Thyroid gland (tissue), 4 donors: ENCODE measurements at regions not wholly inside any gene's neighbourhood (a gene's known extent, or its start where the extent isn't known, plus 50 kb on each side); places are given as distances from the start of the nearest gene placed in this dataset.
"Not testable (repeated sequence)": the region's sequence is repeated elsewhere in the genome, so short reads cannot be mapped to it uniquely, and the experiment has no call there.

Experiments
- DNase-seq, 2 donors: peaks; one replicate each; pipeline ENCODE4 v3.0.0-alpha.2; 2019
- H3K27ac ChIP-seq, 3 donors: fragments of 200-600 bp; sonication (generic); 1 replicate in 2 of 3; 2 replicates in 1 of 3; pipeline ENCODE4 v1.5.1; 2016 to 2019; ENCODE audit warnings: mild to moderate bottlenecking in 1 of 3, moderate library complexity in 1 of 3
- H3K27me3 ChIP-seq: fragments of 200-600 bp; sonication (generic); one replicate; pipeline ENCODE4 v1.5.1; 2019
- H3K36me3 ChIP-seq, 2 donors: fragments of 200-600 bp; sonication (generic); one replicate each; pipeline ENCODE4 v1.5.1; 2016 to 2019
- H3K4me1 ChIP-seq, 2 donors: fragments of 200-600 bp; sonication (generic); one replicate each; pipeline ENCODE4 v1.5.1; 2017 to 2019
- H3K4me3 ChIP-seq, 3 donors: fragments of 200-600 bp; sonication (generic); replicated peaks in 1 of 3; 1 replicate in 2 of 3; 2 replicates in 1 of 3; pipeline ENCODE4 v1.5.1; 2016; ENCODE audit warnings: mild to moderate bottlenecking in 1 of 3
- H3K9me3 ChIP-seq: fragments of 200-600 bp; sonication (generic); one replicate; pipeline ENCODE4 v1.5.1; 2017
- CTCF ChIP-seq, 6 experiments: fragments of 200-600 bp in 3 of 6; fragments of 450-650 bp in 3 of 6; sonication (generic) in 3 of 6; IDR thresholded peaks; one replicate each; pipeline ENCODE4 v1.5.1; 2016 to 2019; ENCODE audit warnings: antibody characterized with exemption in 6 of 6, mild to moderate bottlenecking in 2 of 6, inconsistent platforms in 1 of 6, moderate library complexity in 1 of 6
- POLR2A ChIP-seq, 2 donors: fragments of 450-650 bp; IDR thresholded peaks; one replicate each; pipeline ENCODE4 v1.6.1; 2017; ENCODE audit warnings: antibody characterized with exemption in 2 of 2, mild to moderate bottlenecking in 2 of 2, moderate library complexity in 1 of 2
- WGBS, 2 donors: methylation state at CpG; one replicate each; pipeline ENCODE4 v1.1.5; 2017; 5-methylcytosine and 5-hydroxymethylcytosine counted together
- intact Hi-C: fragments of 100-400 bp; cut with DNase I; formaldehyde crosslinking; loops from one replicate; pipeline ENCODE4 v1.15.1; 2023

GRCh38 chr1:115524236-115524635 lies 117.5 kb upstream of the VANGL1 start:
- 86 to 96% methylated on average over 1 of the region's 1 CpG for WGBS, 2 donors

GRCh38 chr1:115522386-115522785 lies 119.4 kb upstream of the VANGL1 start:
- H3K27me3 ChIP-seq = no peaks in the 10 kb centered on the region
- H3K36me3 ChIP-seq = no peaks in the 10 kb centered on the region
- intact Hi-C loops = no loop called here
- no peak overlapping the region for H3K4me3 ChIP-seq
- no peak for DNase-seq
- no peaks in the 10 kb centered on the region for H3K9me3 ChIP-seq
- H3K4me1 ChIP-seq = peaks cover 0 to 9% of the 10 kb centered on the region in 2 donors
- no peak overlapping the region for H3K27ac ChIP-seq
- no peak for TF ChIP-seq POLR2A (IDR thresholded peaks at IDR 0.05)
- no peak for TF ChIP-seq CTCF (IDR thresholded peaks at IDR 0.05)

More at GRCh38 chr1:115524236-115524635, 117.5 kb upstream of the VANGL1 start:
- H3K4me3 ChIP-seq = no peak overlapping the region
- no peak for TF ChIP-seq CTCF (IDR thresholded peaks at IDR 0.05)
- TF ChIP-seq POLR2A (IDR thresholded peaks at IDR 0.05) = no peak
- no peaks in the 10 kb centered on the region for H3K36me3 ChIP-seq
- no peaks in the 10 kb centered on the region for H3K9me3 ChIP-seq
- no peak for DNase-seq
- H3K27ac ChIP-seq = no peak overlapping the region
- intact Hi-C loops = no loop called here
- H3K27me3 ChIP-seq = no peaks in the 10 kb centered on the region
- H3K4me1 ChIP-seq = peaks cover 0 to 16% of the 10 kb centered on the region in 2 donors

GRCh38 chr1:115515270-115515669 lies 126.5 kb upstream of the VANGL1 start:
- Histone ChIP-seq H3K9me3 (no peaks in the 10 kb centered on the region), H3K27ac (no peak overlapping the region), H3K36me3 (no peaks in the 10 kb centered on the region), H3K4me1 (no peaks in the 10 kb centered on the region), H3K4me3 (no peak overlapping the region), H3K27me3 (no peaks in the 10 kb centered on the region)
- DNase-seq = no peak
- WGBS, 2 donors = 95 to 97% methylated on average over 4 of the region's 4 CpGs
- intact Hi-C loops = no loop called here
- no peak for TF ChIP-seq POLR2A (IDR thresholded peaks at IDR 0.05)
- TF ChIP-seq CTCF (IDR thresholded peaks at IDR 0.05) = no peak

- DNase-seq = not testable (repeated sequence)
- WGBS, 2 donors = 89 to 95% methylated on average over 4 of the region's 4 CpGs
These were observed 131.5 kb upstream of the VANGL1 start for GRCh38 chr1:115510226-115510625.

GRCh38 chr1:115507901-115508300 lies 133.9 kb upstream of the VANGL1 start:
- DNase-seq = no peak
- H3K27ac ChIP-seq = peak overlapping the region in 1 of 3 donors; percentile 24
- H3K4me3 ChIP-seq = no peak overlapping the region
- H3K4me1 ChIP-seq = peaks cover 20 to 39% of the 10 kb centered on the region in 2 donors
- H3K36me3 ChIP-seq = no peaks in the 10 kb centered on the region
- no peaks in the 10 kb centered on the region for H3K27me3 ChIP-seq
- intact Hi-C loops = no loop called here
- no peak for TF ChIP-seq POLR2A (IDR thresholded peaks at IDR 0.05)
- no peaks in the 10 kb centered on the region for H3K9me3 ChIP-seq
- WGBS, 2 donors = 18% methylated on average over 6 of the region's 6 CpGs

More at GRCh38 chr1:115510226-115510625, 131.5 kb upstream of the VANGL1 start:
- H3K36me3 ChIP-seq, H3K27ac ChIP-seq, H3K9me3 ChIP-seq, H3K27me3 ChIP-seq, H3K4me3 ChIP-seq, intact Hi-C loops: not testable (repeated sequence)
- peaks cover 15 to 29% of the 10 kb centered on the region in 2 donors for H3K4me1 ChIP-seq

- TF ChIP-seq POLR2A (IDR thresholded peaks at IDR 0.05) = no peak
- peak in 4 of 6 experiments; percentile 18 to 42 (median 38) for TF ChIP-seq CTCF (IDR thresholded peaks at IDR 0.05)
- peak in 1 of 2 donors; percentile 36 for DNase-seq
- no peaks in the 10 kb centered on the region for H3K36me3 ChIP-seq
- WGBS, 2 donors = 60 to 64% methylated on average over 10 of the region's 10 CpGs
- H3K27ac ChIP-seq = peak overlapping the region in 1 of 3 donors; percentile 24
- peaks cover 20 to 39% of the 10 kb centered on the region in 2 donors for H3K4me1 ChIP-seq
- no peak overlapping the region for H3K4me3 ChIP-seq
- intact Hi-C loops = no loop called here
- no peaks in the 10 kb centered on the region for H3K27me3 ChIP-seq
- no peaks in the 10 kb centered on the region for H3K9me3 ChIP-seq
These were observed 134.7 kb upstream of the VANGL1 start for GRCh38 chr1:115506924-115507589.
